Stimulated activated CD4-positive, alpha-beta T cell treated with anti-CD3 and anti-CD28 coated beads, Interleukin-15, amount 100 ng/mL, for 24 hours (primary cell): ENCODE measurements at regions not wholly inside any gene's neighbourhood (a gene's known extent, or its start where the extent isn't known, plus 50 kb on each side); places are given as distances from the start of the nearest gene placed in this dataset.

Experiments used
- DNase-seq: peaks from one replicate; pipeline ENCODE4 v3.0.0-alpha.2; 2020

- DNase-seq = no peak
Observed at GRCh38 chr15:62447742-62448141, 282.7 kb upstream of the C2CD4B start.

- no peak for DNase-seq
Observed at GRCh38 chr15:62449638-62450037, 284.6 kb upstream of the C2CD4B start.

GRCh38 chr15:62450061-62450460 lies 285.0 kb upstream of the C2CD4B start:
- DNase-seq = no peak

- DNase-seq = no peak
Observed at GRCh38 chr15:62452026-62452425, 286.9 kb upstream of the C2CD4B start.

GRCh38 chr15:62452667-62453066 lies 287.6 kb upstream of the C2CD4B start:
- no peak for DNase-seq

GRCh38 chr15:62453375-62453774 lies 288.3 kb upstream of the C2CD4B start:
- DNase-seq = no peak

- DNase-seq = no peak
Observed at GRCh38 chr15:62453981-62454380, 288.9 kb upstream of the C2CD4B start.

GRCh38 chr15:62454567-62455172 lies 289.6 kb upstream of the C2CD4B start:
- no peak for DNase-seq

GRCh38 chr15:62455441-62455921 lies 290.4 kb upstream of the C2CD4B start:
- no peak for DNase-seq

GRCh38 chr15:62456011-62456920 lies 291.2 kb upstream of the C2CD4B start:
- no peak for DNase-seq

- no peak for DNase-seq
Observed at GRCh38 chr15:62457100-62457499, 292.0 kb upstream of the C2CD4B start.

GRCh38 chr15:62459875-62460274 lies 294.8 kb upstream of the C2CD4B start:
- DNase-seq = no peak

GRCh38 chr15:62462268-62462667 lies 297.2 kb upstream of the C2CD4B start:
- no peak for DNase-seq

- no peak for DNase-seq
Observed at GRCh38 chr15:62462721-62463120, 297.6 kb upstream of the C2CD4B start.

- DNase-seq = no peak
Observed at GRCh38 chr15:62464705-62465104, 299.6 kb upstream of the C2CD4B start.

GRCh38 chr15:62465173-62465572 lies 300.1 kb upstream of the C2CD4B start:
- DNase-seq = no peak

GRCh38 chr15:62469478-62469873 lies 304.4 kb upstream of the C2CD4B start:
- no peak for DNase-seq

GRCh38 chr15:62469874-62470688 lies 305.0 kb upstream of the C2CD4B start:
- DNase-seq = no peak

- DNase-seq = no peak
Observed at GRCh38 chr15:62472616-62473299, 307.7 kb upstream of the C2CD4B start.

- no peak for DNase-seq
Observed at GRCh38 chr15:62474021-62474770, 309.1 kb upstream of the C2CD4B start.

GRCh38 chr15:62474771-62475124 lies 309.7 kb upstream of the C2CD4B start:
- no peak for DNase-seq

GRCh38 chr15:62475591-62475990 lies 310.5 kb upstream of the C2CD4B start:
- no peak for DNase-seq
